Tibial nerve (tissue), 4 donors: ENCODE measurements at regions not wholly inside any gene's neighbourhood (a gene's known extent, or its start where the extent isn't known, plus 50 kb on each side); places are given as distances from the start of the nearest gene placed in this dataset.
A peak's percentile ranks its signal among the peaks of the same experiment; 100 is the strongest.

ENCODE experiments used
- DNase-seq, 2 donors: peaks; one replicate each; pipeline ENCODE4 v3.0.0-alpha.2; 2019; ENCODE audit warnings: low spot score in 2 of 2
- H3K27ac ChIP-seq, 4 donors: fragments of 200-600 bp; sonication (generic) in 3 of 4; one replicate each; pipeline ENCODE4 v1.5.1; 2017 to 2019; ENCODE audit warnings: mild to moderate bottlenecking in 1 of 4
- H3K27me3 ChIP-seq, 2 donors: fragments of 200-600 bp; sonication (generic) in 1 of 2; one replicate each; pipeline versions ENCODE4 v1.5.1 to v1.6.0; 2017 to 2019
- H3K36me3 ChIP-seq, 3 donors: fragments of 200-600 bp; sonication (generic); one replicate each; pipeline ENCODE4 v1.5.1; 2018 to 2019
- H3K4me1 ChIP-seq, 4 donors: fragments of 200-600 bp; sonication (generic) in 3 of 4; one replicate each; pipeline ENCODE4 v1.5.1; 2017 to 2019
- H3K4me3 ChIP-seq, 4 donors: fragments of 200-600 bp; sonication (generic) in 3 of 4; one replicate each; pipeline ENCODE4 v1.5.1; 2017 to 2019; ENCODE audit warnings: mild to moderate bottlenecking in 1 of 4, moderate library complexity in 1 of 4
- H3K9me3 ChIP-seq, 4 donors: fragments of 200-600 bp; sonication (generic) in 3 of 4; one replicate each; pipeline ENCODE4 v1.5.1; 2017 to 2019
- EP300 ChIP-seq, 2 donors: sonication (generic); formaldehyde crosslinking; IDR thresholded peaks; one replicate each; pipeline ENCODE4 v1.6.1; 2017; ENCODE audit warnings: antibody characterized with exemption in 2 of 2, mild to moderate bottlenecking in 1 of 2
- POLR2A ChIP-seq, 2 donors: fragments of 450-650 bp; IDR thresholded peaks; one replicate each; pipeline ENCODE4 v1.6.1; 2017; ENCODE audit warnings: antibody characterized with exemption in 2 of 2, mild to moderate bottlenecking in 2 of 2, moderate library complexity in 2 of 2
- WGBS, 2 donors: methylation state at CpG; one replicate each; pipeline ENCODE4 v1.1.5; 2018; 5-methylcytosine and 5-hydroxymethylcytosine counted together
- TF ChIP-seq, protein P1 (sequence below), 5 experiments: fragments of 200-600 bp in 3 of 5; fragments of 450-650 bp in 2 of 5; sonication (generic) in 3 of 5; IDR thresholded peaks; one replicate each; pipeline ENCODE4 v1.5.1; 2016 to 2019; ENCODE audit warnings: antibody characterized with exemption in 5 of 5, mild to moderate bottlenecking in 3 of 5, moderate library complexity in 2 of 5

DNA sequence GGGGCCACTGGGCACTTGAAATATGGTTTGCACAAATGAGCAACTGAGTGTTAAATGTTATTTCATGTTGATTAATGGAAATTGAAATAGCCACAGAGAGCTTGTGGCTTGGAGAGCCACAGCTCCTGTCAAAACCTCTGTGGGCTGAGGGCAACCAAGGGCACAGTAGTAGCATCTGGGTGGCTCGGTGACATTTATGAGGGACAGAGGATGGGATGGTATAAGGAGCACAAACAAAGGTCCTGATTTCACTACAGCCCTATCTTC, 215.9 kb downstream of the SOX9 start:
- Histone ChIP-seq H3K9me3 (no peaks in the 10 kb centered on the region), H3K4me1 (peaks cover 0 to 15% (median 5%) of the 10 kb centered on the region in 4 donors), H3K36me3 (no peaks in the 10 kb centered on the region), H3K4me3 (no peak overlapping the region), H3K27me3 (peaks cover 0 to 4% of the 10 kb centered on the region in 2 donors), H3K27ac (no peak overlapping the region)
- TF ChIP-seq POLR2A (IDR thresholded peaks at IDR 0.05) (no peak), EP300 (IDR thresholded peaks at IDR 0.05) (no peak)
- TF ChIP-seq, protein P1, sequence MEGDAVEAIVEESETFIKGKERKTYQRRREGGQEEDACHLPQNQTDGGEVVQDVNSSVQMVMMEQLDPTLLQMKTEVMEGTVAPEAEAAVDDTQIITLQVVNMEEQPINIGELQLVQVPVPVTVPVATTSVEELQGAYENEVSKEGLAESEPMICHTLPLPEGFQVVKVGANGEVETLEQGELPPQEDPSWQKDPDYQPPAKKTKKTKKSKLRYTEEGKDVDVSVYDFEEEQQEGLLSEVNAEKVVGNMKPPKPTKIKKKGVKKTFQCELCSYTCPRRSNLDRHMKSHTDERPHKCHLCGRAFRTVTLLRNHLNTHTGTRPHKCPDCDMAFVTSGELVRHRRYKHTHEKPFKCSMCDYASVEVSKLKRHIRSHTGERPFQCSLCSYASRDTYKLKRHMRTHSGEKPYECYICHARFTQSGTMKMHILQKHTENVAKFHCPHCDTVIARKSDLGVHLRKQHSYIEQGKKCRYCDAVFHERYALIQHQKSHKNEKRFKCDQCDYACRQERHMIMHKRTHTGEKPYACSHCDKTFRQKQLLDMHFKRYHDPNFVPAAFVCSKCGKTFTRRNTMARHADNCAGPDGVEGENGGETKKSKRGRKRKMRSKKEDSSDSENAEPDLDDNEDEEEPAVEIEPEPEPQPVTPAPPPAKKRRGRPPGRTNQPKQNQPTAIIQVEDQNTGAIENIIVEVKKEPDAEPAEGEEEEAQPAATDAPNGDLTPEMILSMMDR (IDR thresholded peaks at IDR 0.05), result no peak
- WGBS, 2 donors, result 91 to 95% methylated on average over 1 of the region's 1 CpG
- no peak for DNase-seq

DNA sequence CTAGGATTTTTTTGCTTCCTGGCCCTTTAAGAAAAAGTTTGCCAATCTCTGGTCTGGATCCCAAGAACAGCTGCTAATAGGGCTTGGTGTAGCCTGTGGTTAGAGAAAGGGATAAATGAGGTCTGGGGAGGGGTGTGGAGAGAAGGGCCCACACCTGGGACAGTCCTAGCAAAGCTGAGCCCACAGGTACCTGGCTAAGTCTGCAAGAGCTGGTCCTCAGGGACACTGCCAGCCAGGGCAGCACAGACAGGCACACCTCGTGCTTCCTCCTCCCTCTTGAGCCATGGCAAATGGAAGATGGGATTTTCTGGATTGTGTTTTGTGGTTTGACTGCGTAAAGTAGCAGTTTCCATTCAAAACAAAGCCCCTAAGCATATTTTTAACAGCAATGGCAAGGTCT, 217.5 kb downstream of the SOX9 start:
- Histone ChIP-seq H3K27ac (no peak overlapping the region), H3K9me3 (no peaks in the 10 kb centered on the region), H3K4me1 (peaks cover 0 to 25% (median 5%) of the 10 kb centered on the region in 4 donors), H3K36me3 (no peaks in the 10 kb centered on the region), H3K4me3 (no peak overlapping the region), H3K27me3 (peaks cover 0 to 4% of the 10 kb centered on the region in 2 donors)
- DNase-seq, result no peak
- TF ChIP-seq EP300 (IDR thresholded peaks at IDR 0.05) (no peak), POLR2A (IDR thresholded peaks at IDR 0.05) (no peak)
- TF ChIP-seq, protein P1 (IDR thresholded peaks at IDR 0.05), result no peak
- WGBS, 2 donors, result 76 to 77% methylated on average over 2 of the region's 2 CpGs

DNA sequence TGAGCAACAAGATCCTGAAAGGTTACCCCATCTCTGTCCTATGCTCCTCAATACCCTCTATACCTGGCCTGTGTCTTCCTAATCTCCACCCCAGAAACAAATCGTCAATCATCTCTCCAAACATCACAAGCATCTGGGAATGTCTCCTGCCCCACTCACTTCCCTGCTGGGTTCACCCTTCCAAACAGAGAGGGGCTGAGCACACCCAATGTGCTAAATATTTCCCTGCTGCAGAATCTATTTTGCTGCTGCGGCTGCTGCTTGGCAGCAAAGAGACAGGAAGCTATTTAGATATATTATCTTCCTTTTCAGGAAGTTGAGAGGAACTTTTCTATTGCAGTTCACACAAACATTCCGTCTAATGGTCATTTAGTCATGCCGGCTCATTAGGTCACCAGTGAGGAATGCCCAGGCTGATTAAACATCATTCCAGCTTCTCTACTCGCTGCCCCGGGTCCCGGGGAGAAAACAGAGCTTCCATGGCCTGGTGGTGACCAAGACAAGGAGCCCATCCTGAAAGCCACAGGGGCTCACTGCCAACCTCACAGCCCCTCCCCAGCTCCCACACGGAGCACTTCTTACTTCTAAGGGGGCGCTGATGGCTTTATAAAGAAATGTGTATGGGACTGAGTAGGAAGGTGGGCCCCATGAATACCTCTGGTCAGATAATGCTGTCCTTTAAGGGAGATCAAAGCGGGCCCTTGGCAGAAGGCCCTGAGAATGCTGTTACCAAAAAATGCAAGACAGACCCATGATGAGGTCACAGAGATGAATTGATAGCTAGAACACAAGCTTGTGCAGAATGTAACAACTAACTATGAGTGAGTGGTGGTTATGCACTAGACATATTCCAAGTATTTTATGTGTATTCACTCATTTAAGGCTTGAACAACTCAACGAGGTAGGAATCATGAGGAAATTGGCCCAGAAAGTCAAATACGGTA, 218.3 kb downstream of the SOX9 start:
- Histone ChIP-seq H3K27me3 (peaks cover 0 to 4% of the 10 kb centered on the region in 2 donors), H3K4me3 (no peak overlapping the region), H3K36me3 (no peaks in the 10 kb centered on the region), H3K27ac (peak overlapping the region in 1 of 4 donors; percentile 66), H3K9me3 (no peaks in the 10 kb centered on the region), H3K4me1 (peaks cover 0 to 25% (median 5%) of the 10 kb centered on the region in 4 donors)
- DNase-seq, result no peak
- 26 to 27% methylated on average over 12 of the region's 12 CpGs for WGBS, 2 donors
- TF ChIP-seq, protein P1 (IDR thresholded peaks at IDR 0.05), result no peak
- TF ChIP-seq POLR2A (IDR thresholded peaks at IDR 0.05) (no peak), EP300 (IDR thresholded peaks at IDR 0.05) (no peak)

DNA sequence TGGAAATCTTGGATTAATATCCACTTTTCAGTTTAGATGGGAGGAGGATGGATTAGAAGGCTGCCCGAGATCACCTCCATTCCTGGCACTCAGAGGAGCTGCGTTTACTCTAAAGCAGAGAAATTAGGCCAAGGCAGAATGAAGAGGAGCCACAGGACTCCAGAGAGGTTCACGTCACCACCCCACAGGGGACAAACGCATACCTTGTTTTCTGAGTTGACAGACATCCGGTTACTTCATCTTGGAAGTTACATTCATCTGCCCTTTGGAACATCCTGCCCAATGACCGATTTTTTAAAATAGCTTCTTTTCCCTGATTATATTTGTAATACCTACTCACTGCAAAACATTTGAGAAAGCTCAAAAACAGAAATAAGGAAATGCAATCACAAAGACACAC, 220.0 kb downstream of the SOX9 start:
- no peak for TF ChIP-seq POLR2A (IDR thresholded peaks at IDR 0.05)
- H3K9me3 ChIP-seq, result no peaks in the 10 kb centered on the region
- H3K4me1 ChIP-seq, result peaks cover 0 to 25% (median 5%) of the 10 kb centered on the region in 4 donors
- H3K36me3 ChIP-seq, result no peaks in the 10 kb centered on the region
- peaks cover 0 to 4% of the 10 kb centered on the region in 2 donors for H3K27me3 ChIP-seq
- H3K4me3 ChIP-seq, result no peak overlapping the region
- no peak for DNase-seq
- WGBS, 2 donors, result 84 to 88% methylated on average over 6 of the region's 6 CpGs
- no peak overlapping the region for H3K27ac ChIP-seq

DNA sequence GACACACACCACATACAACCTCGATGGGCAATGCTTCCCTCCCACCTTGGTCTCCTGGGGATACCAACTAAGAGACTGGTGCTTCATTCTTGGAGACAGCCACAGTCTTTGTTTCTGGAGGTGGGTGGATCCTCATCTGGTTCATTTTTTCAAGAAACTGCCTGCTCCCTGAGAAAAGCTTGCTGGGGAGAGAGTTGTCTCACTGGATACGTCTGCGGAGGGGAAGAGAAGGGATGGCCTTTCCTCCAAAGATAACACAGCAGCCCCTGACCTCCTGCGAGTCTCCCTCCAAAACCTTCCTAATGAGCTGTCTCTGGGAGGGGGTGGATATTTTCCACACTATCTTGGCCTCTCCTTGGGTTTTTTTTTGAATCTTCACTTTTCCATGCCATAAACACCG, 221.2 kb downstream of the SOX9 start:
- no peaks in the 10 kb centered on the region for H3K36me3 ChIP-seq
- TF ChIP-seq POLR2A (IDR thresholded peaks at IDR 0.05), result no peak
- TF ChIP-seq, protein P1 (IDR thresholded peaks at IDR 0.05), result no peak
- no peak for TF ChIP-seq EP300 (IDR thresholded peaks at IDR 0.05)
- DNase-seq, result no peak
- no peak overlapping the region for H3K4me3 ChIP-seq
- 25 to 35% methylated on average over 5 of the region's 5 CpGs for WGBS, 2 donors
- no peaks in the 10 kb centered on the region for H3K9me3 ChIP-seq
- peak overlapping the region in 1 of 4 donors; percentile 35 for H3K27ac ChIP-seq
- peaks cover 0 to 2% of the 10 kb centered on the region in 2 donors for H3K27me3 ChIP-seq
- H3K4me1 ChIP-seq, result peaks cover 0 to 25% (median 5%) of the 10 kb centered on the region in 4 donors
